ENCODE measurements at regions not wholly inside any gene's neighbourhood (a gene's known extent, or its start where the extent isn't known, plus 50 kb on each side); places are given as distances from the start of the nearest gene placed in this dataset.

- no peak for ATAC-seq
- no peak for TF ChIP-seq CSDC2 (CRISPR knock-in tag; IDR thresholded peaks at IDR 0.05)
- no peak for TF ChIP-seq ISL1 (CRISPR knock-in tag; IDR thresholded peaks at IDR 0.05)
- no peak for TF ChIP-seq RARB (CRISPR knock-in tag; IDR thresholded peaks at IDR 0.05)
- TF ChIP-seq ZNF70 (CRISPR knock-in tag; IDR thresholded peaks at IDR 0.05) = no peak
- TF ChIP-seq ZNF565 (CRISPR knock-in tag; conservative IDR thresholded peaks at IDR 0.05; ENCODE audit: low read depth) = no peak
- TF ChIP-seq BACH2 (CRISPR knock-in tag; IDR thresholded peaks at IDR 0.05; ENCODE audit: borderline replicate concordance) = no peak
- no peak for TF ChIP-seq OSR1 (CRISPR knock-in tag; IDR thresholded peaks at IDR 0.05)
- no peak for TF ChIP-seq ZFP3 (CRISPR knock-in tag; IDR thresholded peaks at IDR 0.05)
- no peak for TF ChIP-seq ESRRG (CRISPR knock-in tag; IDR thresholded peaks at IDR 0.05)
- no peak for TF ChIP-seq ZFP30 (CRISPR knock-in tag; IDR thresholded peaks at IDR 0.05)
Observed at GRCh38 chr1:99501871-99502270, 144.0 kb upstream of the PALMD start.

GRCh38 chr1:99502400-99502799 is 143.5 kb upstream of the PALMD start:
- TF ChIP-seq TSHZ2 (CRISPR knock-in tag; IDR thresholded peaks at IDR 0.05) (no peak), ZNF8 (CRISPR knock-in tag; IDR thresholded peaks at IDR 0.05) (no peak), CSRNP3 (CRISPR knock-in tag; IDR thresholded peaks at IDR 0.05) (no peak), ESRRG (CRISPR knock-in tag; IDR thresholded peaks at IDR 0.05) (no peak), PATZ1 (CRISPR knock-in tag; IDR thresholded peaks at IDR 0.05; ENCODE audit: borderline replicate concordance) (no peak), ZC3H10 (CRISPR knock-in tag; IDR thresholded peaks at IDR 0.05) (no peak), GLIS3 (CRISPR knock-in tag; IDR thresholded peaks at IDR 0.05) (no peak), ISL1 (CRISPR knock-in tag; IDR thresholded peaks at IDR 0.05) (no peak), BACH2 (CRISPR knock-in tag; IDR thresholded peaks at IDR 0.05; ENCODE audit: borderline replicate concordance) (no peak), SNAI2 (CRISPR knock-in tag; IDR thresholded peaks at IDR 0.05) (no peak), ZFP30 (CRISPR knock-in tag; IDR thresholded peaks at IDR 0.05) (no peak), CSDC2 (CRISPR knock-in tag; IDR thresholded peaks at IDR 0.05) (no peak), ZNF70 (CRISPR knock-in tag; IDR thresholded peaks at IDR 0.05) (no peak), PPARA (CRISPR knock-in tag; IDR thresholded peaks at IDR 0.05; ENCODE audit: borderline replicate concordance) (no peak), ARNTL (CRISPR knock-in tag; IDR thresholded peaks at IDR 0.05; ENCODE audit: borderline replicate concordance, low read depth) (no peak), OSR1 (CRISPR knock-in tag; IDR thresholded peaks at IDR 0.05) (no peak)
- no peak for ATAC-seq

- no peak for ATAC-seq
- TF ChIP-seq CSDC2 (CRISPR knock-in tag; IDR thresholded peaks at IDR 0.05) (no peak), PATZ1 (CRISPR knock-in tag; IDR thresholded peaks at IDR 0.05; ENCODE audit: borderline replicate concordance) (no peak)
Observed at GRCh38 chr1:99503276-99503747, 142.6 kb upstream of the PALMD start.

GRCh38 chr1:99504287-99504686 is 141.6 kb upstream of the PALMD start:
- ATAC-seq = no peak

More at GRCh38 chr1:99504287-99504686, 141.6 kb upstream of the PALMD start:
- TF ChIP-seq ZNF8 (CRISPR knock-in tag; IDR thresholded peaks at IDR 0.05) (no peak), ARNTL (CRISPR knock-in tag; IDR thresholded peaks at IDR 0.05; ENCODE audit: borderline replicate concordance, low read depth) (no peak), GLIS3 (CRISPR knock-in tag; IDR thresholded peaks at IDR 0.05) (no peak), ESRRG (CRISPR knock-in tag; IDR thresholded peaks at IDR 0.05) (no peak), CSRNP3 (CRISPR knock-in tag; IDR thresholded peaks at IDR 0.05) (no peak), ZNF565 (CRISPR knock-in tag; conservative IDR thresholded peaks at IDR 0.05; ENCODE audit: low read depth) (no peak), TSHZ2 (CRISPR knock-in tag; IDR thresholded peaks at IDR 0.05) (no peak), TOX (CRISPR knock-in tag; IDR thresholded peaks at IDR 0.05; ENCODE audit: borderline replicate concordance) (no peak), ISL1 (CRISPR knock-in tag; IDR thresholded peaks at IDR 0.05) (no peak), PPARA (CRISPR knock-in tag; IDR thresholded peaks at IDR 0.05; ENCODE audit: borderline replicate concordance) (no peak)

All from SK-N-SH treated with all-trans-retinoic acid at 6 μM for 48 hours (cell line).